ENCODE measurements at regions not wholly inside any gene's neighbourhood (a gene's known extent, or its start where the extent isn't known, plus 50 kb on each side); places are given as distances from the start of the nearest gene placed in this dataset.

GRCh38 chr5:5739490-5739945, 317.0 kb downstream of the ICE1 start:
- TF ChIP-seq POLR2A (IDR thresholded peaks at IDR 0.05) = no peak
- no peak for TF ChIP-seq CTCF (IDR thresholded peaks at IDR 0.05)

Data from adrenal gland (tissue), 5 donors.